HK-2 (cell line): ENCODE measurements at regions not wholly inside any gene's neighbourhood (a gene's known extent, or its start where the extent isn't known, plus 50 kb on each side); places are given as distances from the start of the nearest gene placed in this dataset.
"Not testable (repeated sequence)": the region's sequence is repeated elsewhere in the genome, so short reads cannot be mapped to it uniquely, and the experiment has no call there.

Experiments
- DNase-seq: peaks from one replicate; pipeline ENCODE4 v3.0.0-alpha.2; 2018; ENCODE audit not compliant: unreplicated experiment

DNA sequence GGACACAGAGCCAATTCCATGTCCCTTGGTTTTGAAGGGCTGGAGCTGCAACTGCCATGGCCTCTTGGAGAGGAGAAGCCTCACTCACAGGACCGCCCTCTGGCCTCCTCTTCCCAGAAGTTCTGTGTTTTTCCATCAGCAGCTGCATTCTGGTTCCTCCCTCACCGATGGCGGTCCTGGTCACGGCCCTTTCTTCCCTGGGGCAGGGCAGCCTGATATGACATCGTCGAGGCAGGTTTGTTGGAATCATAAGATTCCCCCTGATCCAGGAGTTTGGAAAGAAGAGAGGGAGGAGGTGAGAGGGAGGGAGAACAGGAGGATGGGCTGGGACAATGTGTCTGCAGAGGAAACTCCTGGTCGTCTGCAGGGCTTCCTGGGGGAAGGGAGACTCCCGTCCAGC lies 82.7 kb upstream of the PDZD8 start:
- DNase-seq: no peak

GRCh38 chr10:117457071-117457810 lies 82.0 kb upstream of the PDZD8 start:
- no peak for DNase-seq

DNA sequence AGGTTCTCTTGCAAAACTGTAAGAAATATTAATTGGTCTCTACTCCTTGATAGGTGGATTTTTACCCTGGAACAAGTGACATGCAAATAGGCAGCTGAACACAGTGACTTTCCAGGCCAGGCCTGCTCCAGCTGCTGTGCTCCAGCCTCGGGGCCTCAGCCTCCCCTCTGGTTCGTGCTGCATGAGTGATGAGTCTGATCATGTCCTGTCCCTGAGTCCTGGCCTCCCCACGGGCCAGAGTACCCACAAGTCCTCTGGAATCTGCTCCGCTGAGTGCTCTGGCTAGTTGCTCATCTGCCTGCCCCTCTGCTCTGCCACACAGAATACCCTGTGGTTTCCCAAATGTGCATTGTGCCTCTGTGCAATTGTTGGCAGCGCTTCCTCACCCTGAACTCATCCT lies 80.1 kb upstream of the PDZD8 start:
- no peak for DNase-seq

DNA sequence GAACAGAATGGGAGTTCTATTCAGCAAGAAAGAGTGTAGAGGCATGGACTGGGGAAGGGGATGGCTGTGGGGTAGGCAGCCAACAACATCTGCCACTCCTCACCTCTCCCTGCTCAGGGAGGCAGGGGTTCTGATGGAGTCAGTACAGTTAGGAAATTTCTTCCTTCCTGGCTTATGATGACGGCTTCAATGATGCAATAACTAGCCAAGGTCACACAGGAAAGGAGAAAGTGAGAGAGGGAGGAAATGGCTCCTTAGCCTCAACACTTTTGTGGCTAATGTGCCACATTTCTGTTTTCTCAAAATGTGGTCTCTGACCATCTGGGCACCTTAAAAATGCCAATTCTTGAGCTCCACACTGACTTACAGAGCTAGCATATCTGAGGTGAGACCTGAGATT lies 79.3 kb upstream of the PDZD8 start:
- no peak for DNase-seq

DNA sequence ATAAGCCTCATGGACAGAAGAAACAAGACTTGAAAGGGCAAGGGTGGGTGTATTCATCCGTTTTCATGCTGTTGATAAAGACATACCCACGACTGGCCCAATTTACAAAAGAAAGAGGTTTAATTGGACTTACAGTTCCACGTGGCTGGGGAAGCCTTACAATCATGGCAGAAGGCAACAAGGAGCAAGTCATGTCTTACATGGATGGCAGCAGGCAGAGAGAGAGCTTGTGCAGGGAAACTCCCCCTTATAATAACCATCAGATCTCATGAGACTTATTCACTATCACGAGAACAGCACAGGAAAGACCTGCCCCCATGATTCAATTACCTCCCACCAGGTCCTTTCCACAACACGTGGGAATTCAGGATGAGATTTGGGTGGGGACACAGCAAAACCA lies 78.2 kb upstream of the PDZD8 start:
- DNase-seq: not testable (repeated sequence)

- DNase-seq: no peak
Observed at GRCh38 chr10:117450940-117451339, 75.7 kb upstream of the PDZD8 start.

GRCh38 chr10:117449636-117450035 lies 74.4 kb upstream of the PDZD8 start:
- no peak for DNase-seq

GRCh38 chr10:117448802-117449201 lies 73.6 kb upstream of the PDZD8 start:
- no peak for DNase-seq

DNA sequence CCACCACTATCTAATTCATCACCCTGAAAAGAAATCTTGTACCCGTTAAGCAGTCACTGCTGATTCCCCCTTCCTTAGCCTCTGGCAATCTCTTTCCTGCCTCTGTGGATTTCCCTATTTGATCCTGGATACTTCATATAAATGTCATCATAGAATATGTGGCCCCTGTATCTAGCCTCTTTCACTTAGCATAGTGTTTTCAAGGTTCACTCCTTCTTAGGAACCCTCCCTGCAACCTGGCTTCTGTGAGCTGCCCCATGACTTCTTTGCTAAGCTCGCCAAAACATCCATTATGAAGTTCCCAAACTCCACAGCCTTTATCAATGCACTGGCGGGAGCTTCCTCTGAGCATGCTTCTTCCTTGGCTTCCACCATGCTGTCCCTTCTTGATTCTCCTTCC lies 70.8 kb upstream of the PDZD8 start:
- DNase-seq: no peak

GRCh38 chr10:117444497-117445040 lies 69.3 kb upstream of the PDZD8 start:
- DNase-seq: no peak

DNA sequence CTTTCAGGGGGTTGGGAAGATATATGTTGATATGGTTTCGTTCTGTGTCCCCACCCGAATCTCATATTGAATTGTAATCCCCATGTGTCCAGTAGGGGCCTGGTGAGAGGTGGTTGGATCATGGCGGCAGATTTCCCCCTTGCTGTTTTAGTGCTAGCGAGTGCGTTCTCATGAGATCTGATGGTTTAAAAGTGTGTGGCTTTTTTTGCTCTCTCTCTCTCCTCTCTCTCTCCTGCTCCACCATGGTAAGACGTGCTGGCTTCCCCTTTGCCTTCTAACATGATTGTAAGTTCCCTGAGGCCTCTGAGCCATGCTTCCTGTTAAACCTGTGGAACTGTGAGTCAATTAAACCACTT lies 68.4 kb upstream of the PDZD8 start:
- DNase-seq: no peak

DNA sequence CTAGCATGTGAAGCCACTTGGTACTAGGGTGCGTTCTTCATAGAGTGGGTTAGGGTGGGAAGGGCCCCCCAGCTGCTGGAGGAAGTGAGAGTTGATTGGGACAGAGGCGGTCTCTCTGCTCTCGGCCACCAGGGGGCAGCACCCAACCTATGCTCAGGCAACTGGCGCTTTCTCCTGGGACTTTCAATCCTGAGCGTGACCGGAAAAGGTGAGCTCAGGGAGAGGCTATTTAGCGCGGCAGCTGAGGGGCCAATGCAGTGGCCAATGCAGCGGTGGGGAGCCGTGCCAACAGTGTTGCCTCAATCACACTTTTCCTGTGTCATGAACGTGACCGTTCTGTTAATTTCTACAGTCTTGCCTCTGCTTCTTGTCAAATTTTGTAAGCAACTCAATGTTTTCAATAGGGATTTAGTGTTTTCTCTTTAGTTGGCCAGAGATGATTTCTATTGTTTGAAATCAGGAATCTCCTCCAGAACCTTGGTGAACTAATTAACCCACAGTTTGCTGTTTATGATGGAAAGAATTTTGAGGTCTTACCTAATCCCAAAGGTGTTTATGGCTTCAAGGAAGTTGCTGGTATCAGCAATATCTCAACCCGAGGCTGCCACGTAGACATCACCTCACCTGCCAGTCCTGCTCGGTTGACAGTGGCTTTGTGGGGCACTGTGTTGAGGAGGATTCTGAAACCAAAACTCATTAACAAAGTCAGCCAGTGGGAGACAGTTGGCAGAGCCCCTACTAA lies 67.9 kb upstream of the PDZD8 start:
- peak; percentile 91 for DNase-seq

DNA sequence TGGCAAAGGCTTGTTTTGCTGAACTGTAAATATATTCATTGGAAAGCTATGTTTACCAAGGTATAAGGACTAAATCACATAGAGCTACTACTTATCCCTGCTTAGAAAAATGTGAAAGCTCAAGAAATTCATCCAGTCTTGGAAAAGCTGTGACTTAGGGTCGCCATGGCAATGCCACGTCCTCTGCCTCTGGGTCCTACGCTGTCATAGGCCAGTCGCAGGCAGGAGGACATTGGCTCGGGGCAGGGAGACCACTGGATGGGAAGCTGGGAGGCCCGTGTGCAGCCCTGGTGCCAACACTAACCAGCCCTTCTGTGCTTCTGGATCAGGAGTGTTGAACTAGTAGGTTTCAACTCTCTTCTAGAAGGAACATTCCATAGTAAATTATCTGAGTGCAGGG lies 67.3 kb upstream of the PDZD8 start:
- DNase-seq: no peak

DNA sequence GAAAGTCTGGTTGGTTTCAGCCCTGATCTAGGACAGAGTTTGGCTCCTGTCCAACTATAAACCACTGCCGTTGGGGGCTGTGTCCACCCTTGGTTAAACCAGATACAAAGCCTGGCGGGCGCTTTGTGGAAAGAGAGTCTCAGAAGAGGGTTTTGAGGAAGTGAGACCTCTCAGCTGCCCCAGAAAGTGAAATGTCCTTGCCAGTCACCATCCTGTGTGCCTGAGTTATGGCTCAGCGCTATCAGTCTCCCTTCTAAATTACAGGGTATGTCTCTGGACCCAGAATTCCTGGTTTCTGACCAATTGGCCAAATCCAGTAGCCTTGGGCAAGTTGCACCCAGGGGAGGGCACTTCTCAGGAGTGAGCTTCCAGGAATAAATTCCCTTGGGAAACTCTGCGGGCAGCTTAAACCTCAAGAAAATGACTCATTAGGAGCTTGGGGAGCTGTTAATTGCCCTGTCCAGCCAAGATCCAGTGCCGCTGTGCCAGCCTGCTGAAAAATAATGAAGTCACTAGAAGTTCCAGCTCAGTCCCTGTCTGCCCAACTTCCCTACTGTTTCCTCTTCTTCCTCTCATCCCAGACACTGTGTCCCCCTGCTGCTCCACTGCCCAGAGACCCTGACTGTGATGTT lies 66.7 kb upstream of the PDZD8 start:
- DNase-seq: peak; percentile 81

GRCh38 chr10:117441361-117441760 lies 66.1 kb upstream of the PDZD8 start:
- DNase-seq: no peak

DNA sequence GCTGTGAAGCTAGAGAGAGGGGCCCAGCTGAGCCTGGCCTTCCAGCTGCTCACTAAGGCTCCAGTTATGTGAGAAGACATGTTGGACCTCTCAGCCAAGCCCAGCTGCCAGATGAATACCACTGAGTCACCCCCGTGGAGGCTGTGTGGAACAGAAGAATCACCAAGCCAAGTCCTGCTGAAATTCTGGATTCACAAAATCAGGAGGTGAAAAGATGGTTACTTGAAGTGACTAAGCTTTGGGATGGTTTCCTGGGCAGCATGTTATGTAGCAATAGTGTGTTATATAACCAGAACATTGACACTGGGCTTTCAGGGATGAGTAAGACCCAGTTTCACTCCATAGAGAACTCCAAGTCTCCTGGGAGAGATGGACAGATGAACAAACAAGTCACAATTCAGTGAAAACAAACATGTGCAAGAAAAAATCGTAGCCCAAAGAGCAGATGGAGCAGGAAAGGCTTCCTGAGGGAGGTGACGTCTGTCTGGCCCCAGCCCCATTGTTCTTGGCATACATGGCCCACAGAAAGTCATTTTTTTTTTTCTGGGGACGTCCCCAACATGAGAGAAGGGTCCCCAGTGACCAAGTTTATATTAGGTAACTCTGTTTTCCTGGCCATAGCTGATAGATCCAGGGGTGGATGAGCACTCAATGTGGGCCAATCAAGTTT lies 64.1 kb upstream of the PDZD8 start:
- DNase-seq: no peak

DNA sequence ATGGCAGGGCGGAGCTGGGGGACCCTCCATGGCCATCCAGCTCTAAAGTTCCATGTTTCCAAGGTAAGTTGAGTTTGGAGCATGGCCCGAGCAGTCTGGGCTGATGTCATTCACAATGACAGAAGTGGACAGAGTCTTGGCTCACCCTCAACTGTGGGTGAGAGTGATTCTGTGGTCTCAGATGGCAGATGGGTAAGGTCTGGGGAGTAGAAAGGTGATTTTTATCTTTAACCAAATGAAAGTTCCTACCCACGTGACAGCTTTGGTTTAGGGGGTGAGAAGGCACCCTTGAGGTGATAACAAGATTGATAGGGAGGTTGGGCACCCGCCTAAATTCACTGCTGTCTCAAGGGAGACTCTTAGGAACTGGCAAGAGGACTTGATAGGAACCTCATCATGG lies 57.6 kb upstream of the PDZD8 start:
- DNase-seq: no peak

GRCh38 chr10:117431160-117431559 lies 55.9 kb upstream of the PDZD8 start:
- DNase-seq: no peak

DNA sequence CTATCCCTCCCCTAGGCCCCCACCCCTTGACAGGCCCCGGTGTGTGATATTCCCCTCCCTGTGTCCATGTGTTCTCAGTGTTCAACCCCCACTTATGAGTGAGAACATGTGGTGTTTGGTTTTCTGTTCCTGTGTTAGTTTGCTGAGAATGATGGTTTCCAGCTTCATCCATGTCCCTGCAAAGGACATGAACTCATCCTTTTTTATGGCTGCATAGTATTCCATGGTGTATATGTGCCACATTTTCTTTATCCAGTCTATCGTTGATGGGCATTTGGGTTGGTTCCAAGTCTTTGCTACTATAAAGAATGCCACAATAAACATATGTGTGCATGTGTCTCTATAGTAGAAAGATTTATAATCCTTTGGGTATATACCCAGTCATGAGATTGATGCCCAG lies 55.3 kb upstream of the PDZD8 start:
- not testable (repeated sequence) for DNase-seq

- no peak for DNase-seq
Observed at GRCh38 chr10:117429643-117430265, 54.5 kb upstream of the PDZD8 start.

GRCh38 chr10:117427356-117427755 lies 52.1 kb upstream of the PDZD8 start:
- DNase-seq: no peak
